ENCODE measurements at regions not wholly inside any gene's neighbourhood (a gene's known extent, or its start where the extent isn't known, plus 50 kb on each side); places are given as distances from the start of the nearest gene placed in this dataset.

GRCh38 chr12:107242189-107242588 is 148.8 kb upstream of the CRY1 start:
- TF ChIP-seq CTCF (conservative IDR thresholded peaks at IDR 0.05; ENCODE audit: low read depth, low read length) (no peak), EZH2 (IDR thresholded peaks at IDR 0.05; ENCODE audit: low read length, unreplicated experiment) (no peak)

Data from PC-3 (cell line).